Neural cell (in vitro differentiated cells): ENCODE measurements at regions not wholly inside any gene's neighbourhood (a gene's known extent, or its start where the extent isn't known, plus 50 kb on each side); places are given as distances from the start of the nearest gene placed in this dataset.

Experiments
- H2AFZ ChIP-seq: fragments of 200-600, 300-800 bp; sonication (generic), shearing (Covaris generic); 2 replicates; pipeline ENCODE4 v1.6.0; 2014; ENCODE audit warnings: low read depth, mild to moderate bottlenecking, antibody characterized with exemption, low read length, moderate library complexity
- H3F3A ChIP-seq: fragments of 200-600 bp; shearing (Covaris generic); 2 replicates; pipeline ENCODE4 v1.6.1; 2016; ENCODE audit warnings: mild to moderate bottlenecking, moderate library complexity, mixed read lengths, antibody characterized with exemption, low read length; ENCODE audit not compliant: insufficient read depth, poor library complexity, severe bottlenecking
- H3K27ac ChIP-seq: fragments of 200-600, 300-800 bp; sonication (generic), shearing (Covaris generic); 2 replicates; pipeline ENCODE4 v1.5.1; 2014; ENCODE audit warnings: mild to moderate bottlenecking, low read length, moderate library complexity
- H3K27me3 ChIP-seq: fragments of 300-800, 200-600 bp; sonication (generic), shearing (Covaris generic); 2 replicates; pipeline ENCODE4 v1.6.0; 2014; ENCODE audit warnings: mild to moderate bottlenecking, low read depth, low read length, moderate library complexity; ENCODE audit not compliant: insufficient read depth
- H3K36me3 ChIP-seq: fragments of 300-800, 200-600 bp; sonication (generic), shearing (Covaris generic); 2 replicates; pipeline ENCODE4 v1.5.1; 2014; ENCODE audit warnings: mild to moderate bottlenecking, antibody characterized with exemption, low read length, moderate library complexity; ENCODE audit not compliant: insufficient read depth
- H3K4me2 ChIP-seq: fragments of 300-800, 200-600 bp; sonication (generic), shearing (Covaris generic); 2 replicates; pipeline ENCODE4 v1.6.0; 2014; ENCODE audit warnings: mild to moderate bottlenecking, low read length
- H3K4me3 ChIP-seq: fragments of 300-800, 200-600 bp; sonication (generic), shearing (Covaris generic); 2 replicates; pipeline ENCODE4 v1.5.1; 2014; ENCODE audit warnings: mild to moderate bottlenecking, low read length, moderate library complexity
- H3K79me2 ChIP-seq: fragments of 200-600 bp; shearing (Covaris generic); replicated peaks from 2 replicates; pipeline ENCODE4 v1.6.0; 2014; ENCODE audit warnings: mild to moderate bottlenecking, low read length, moderate library complexity; ENCODE audit not compliant: insufficient read depth
- H3K9ac ChIP-seq: fragments of 300-800, 200-600 bp; sonication (generic), shearing (Covaris generic); 2 replicates; pipeline ENCODE4 v1.6.1; 2016; ENCODE audit warnings: mild to moderate bottlenecking, low read length, mixed read lengths
- H3K9me2 ChIP-seq: fragments of 200-600 bp; shearing (Covaris generic); 2 replicates; pipeline ENCODE4 v1.6.1; 2016; ENCODE audit warnings: mild to moderate bottlenecking, low read length, mixed read lengths; ENCODE audit not compliant: insufficient read depth
- H3K9me3 ChIP-seq: fragments of 200-600, 300-800 bp; sonication (generic), shearing (Covaris generic); 2 replicates; pipeline ENCODE4 v1.6.1; 2016; ENCODE audit warnings: mild to moderate bottlenecking, mixed run types, low read length, moderate library complexity, mixed read lengths
- H4K20me1 ChIP-seq: fragments of 200-600 bp; shearing (Covaris generic); 2 replicates; pipeline ENCODE4 v1.6.1; 2016; ENCODE audit warnings: mild to moderate bottlenecking, mixed run types; ENCODE audit not compliant: insufficient read depth
- EP300 ChIP-seq: fragments of 450-650 bp; conservative IDR thresholded peaks from 2 replicates; pipeline ENCODE4 v1.6.1; 2014; ENCODE audit warnings: antibody characterized with exemption, mild to moderate bottlenecking, moderate library complexity; ENCODE audit not compliant: poor library complexity, severe bottlenecking
- EZH2 ChIP-seq: fragments of 200-600, 300-800 bp; shearing (Covaris generic), sonication (generic); IDR thresholded peaks from 2 replicates; pipeline ENCODE4 v1.6.1; 2014; ENCODE audit warnings: antibody characterized with exemption, low read length, borderline replicate concordance, mild to moderate bottlenecking; ENCODE audit not compliant: insufficient read depth, poor library complexity, severe bottlenecking
- MXI1 ChIP-seq: fragments of 450-650 bp; conservative IDR thresholded peaks from 2 replicates; pipeline ENCODE4 v1.6.1; 2014; ENCODE audit warnings: antibody characterized with exemption, mild to moderate bottlenecking; ENCODE audit not compliant: poor library complexity, severe bottlenecking
- POLR2AphosphoS5 ChIP-seq: IDR thresholded peaks from 2 replicates; pipeline ENCODE4 v1.6.1; 2012
- RAD21 ChIP-seq: fragments of 450-650 bp; conservative IDR thresholded peaks from 2 replicates; pipeline ENCODE4 v1.6.1; 2014; ENCODE audit warnings: antibody characterized with exemption, mild to moderate bottlenecking, moderate library complexity
- SMC3 ChIP-seq: fragments of 450-650 bp; conservative IDR thresholded peaks from 2 replicates; pipeline ENCODE4 v1.6.1; 2014; ENCODE audit warnings: antibody characterized with exemption, mild to moderate bottlenecking, moderate library complexity; ENCODE audit not compliant: poor library complexity
- TAF1 ChIP-seq: IDR thresholded peaks from 2 replicates; pipeline ENCODE4 v1.6.1; 2012; ENCODE audit warnings: low read depth
- TF ChIP-seq, protein P1 (sequence below): fragments of 450-650 bp; IDR thresholded peaks from 2 replicates; pipeline ENCODE4 v1.5.1; 2014; ENCODE audit warnings: antibody characterized with exemption, mild to moderate bottlenecking, moderate library complexity; ENCODE audit not compliant: poor library complexity, severe bottlenecking
- TF ChIP-seq, protein P2 (sequence below): IDR thresholded peaks from 2 replicates; pipeline ENCODE4 v1.6.1; 2012; ENCODE audit warnings: borderline replicate concordance

- H3K9me2 ChIP-seq, result no peaks in the 10 kb centered on the region
- H2AFZ ChIP-seq, result no peak overlapping the region
- H4K20me1 ChIP-seq, result no peaks in the 10 kb centered on the region
- no peak overlapping the region for H3K9ac ChIP-seq
- H3K4me2 ChIP-seq, result no peak overlapping the region
- H3F3A ChIP-seq, result no peaks in the 10 kb centered on the region
- H3K36me3 ChIP-seq, result no peaks in the 10 kb centered on the region
- no peaks in the 10 kb centered on the region for H3K9me3 ChIP-seq
- no peak overlapping the region for H3K4me3 ChIP-seq
- no peaks in the 10 kb centered on the region for H3K79me2 ChIP-seq
- TF ChIP-seq, protein P1, sequence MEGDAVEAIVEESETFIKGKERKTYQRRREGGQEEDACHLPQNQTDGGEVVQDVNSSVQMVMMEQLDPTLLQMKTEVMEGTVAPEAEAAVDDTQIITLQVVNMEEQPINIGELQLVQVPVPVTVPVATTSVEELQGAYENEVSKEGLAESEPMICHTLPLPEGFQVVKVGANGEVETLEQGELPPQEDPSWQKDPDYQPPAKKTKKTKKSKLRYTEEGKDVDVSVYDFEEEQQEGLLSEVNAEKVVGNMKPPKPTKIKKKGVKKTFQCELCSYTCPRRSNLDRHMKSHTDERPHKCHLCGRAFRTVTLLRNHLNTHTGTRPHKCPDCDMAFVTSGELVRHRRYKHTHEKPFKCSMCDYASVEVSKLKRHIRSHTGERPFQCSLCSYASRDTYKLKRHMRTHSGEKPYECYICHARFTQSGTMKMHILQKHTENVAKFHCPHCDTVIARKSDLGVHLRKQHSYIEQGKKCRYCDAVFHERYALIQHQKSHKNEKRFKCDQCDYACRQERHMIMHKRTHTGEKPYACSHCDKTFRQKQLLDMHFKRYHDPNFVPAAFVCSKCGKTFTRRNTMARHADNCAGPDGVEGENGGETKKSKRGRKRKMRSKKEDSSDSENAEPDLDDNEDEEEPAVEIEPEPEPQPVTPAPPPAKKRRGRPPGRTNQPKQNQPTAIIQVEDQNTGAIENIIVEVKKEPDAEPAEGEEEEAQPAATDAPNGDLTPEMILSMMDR, result no peak
- no peak for TF ChIP-seq TAF1
- TF ChIP-seq, protein P2, sequence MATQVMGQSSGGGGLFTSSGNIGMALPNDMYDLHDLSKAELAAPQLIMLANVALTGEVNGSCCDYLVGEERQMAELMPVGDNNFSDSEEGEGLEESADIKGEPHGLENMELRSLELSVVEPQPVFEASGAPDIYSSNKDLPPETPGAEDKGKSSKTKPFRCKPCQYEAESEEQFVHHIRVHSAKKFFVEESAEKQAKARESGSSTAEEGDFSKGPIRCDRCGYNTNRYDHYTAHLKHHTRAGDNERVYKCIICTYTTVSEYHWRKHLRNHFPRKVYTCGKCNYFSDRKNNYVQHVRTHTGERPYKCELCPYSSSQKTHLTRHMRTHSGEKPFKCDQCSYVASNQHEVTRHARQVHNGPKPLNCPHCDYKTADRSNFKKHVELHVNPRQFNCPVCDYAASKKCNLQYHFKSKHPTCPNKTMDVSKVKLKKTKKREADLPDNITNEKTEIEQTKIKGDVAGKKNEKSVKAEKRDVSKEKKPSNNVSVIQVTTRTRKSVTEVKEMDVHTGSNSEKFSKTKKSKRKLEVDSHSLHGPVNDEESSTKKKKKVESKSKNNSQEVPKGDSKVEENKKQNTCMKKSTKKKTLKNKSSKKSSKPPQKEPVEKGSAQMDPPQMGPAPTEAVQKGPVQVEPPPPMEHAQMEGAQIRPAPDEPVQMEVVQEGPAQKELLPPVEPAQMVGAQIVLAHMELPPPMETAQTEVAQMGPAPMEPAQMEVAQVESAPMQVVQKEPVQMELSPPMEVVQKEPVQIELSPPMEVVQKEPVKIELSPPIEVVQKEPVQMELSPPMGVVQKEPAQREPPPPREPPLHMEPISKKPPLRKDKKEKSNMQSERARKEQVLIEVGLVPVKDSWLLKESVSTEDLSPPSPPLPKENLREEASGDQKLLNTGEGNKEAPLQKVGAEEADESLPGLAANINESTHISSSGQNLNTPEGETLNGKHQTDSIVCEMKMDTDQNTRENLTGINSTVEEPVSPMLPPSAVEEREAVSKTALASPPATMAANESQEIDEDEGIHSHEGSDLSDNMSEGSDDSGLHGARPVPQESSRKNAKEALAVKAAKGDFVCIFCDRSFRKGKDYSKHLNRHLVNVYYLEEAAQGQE, result no peak
- no peak overlapping the region for H3K27ac ChIP-seq
- no peaks in the 10 kb centered on the region for H3K27me3 ChIP-seq
Measured at GRCh38 chr9:108182270-108182669, 673.5 kb downstream of the ACTL7B start.

GRCh38 chr9:108181441-108181840 lies 674.3 kb downstream of the ACTL7B start:
- no peaks in the 10 kb centered on the region for H3K36me3 ChIP-seq
- no peak overlapping the region for H3K4me2 ChIP-seq
- H3K27ac ChIP-seq, result no peak overlapping the region
- no peaks in the 10 kb centered on the region for H3F3A ChIP-seq
- H3K9me3 ChIP-seq, result no peaks in the 10 kb centered on the region
- no peaks in the 10 kb centered on the region for H3K79me2 ChIP-seq
- H2AFZ ChIP-seq, result no peak overlapping the region
- H3K9me2 ChIP-seq, result no peaks in the 10 kb centered on the region
- no peak overlapping the region for H3K4me3 ChIP-seq
- TF ChIP-seq MXI1 (no peak), RAD21 (no peak), POLR2AphosphoS5 (no peak), EP300 (no peak), TAF1 (no peak), SMC3 (no peak), EZH2 (no peak)
- TF ChIP-seq, protein P1, result no peak
- TF ChIP-seq, protein P2, result no peak
- H3K9ac ChIP-seq, result no peak overlapping the region
- no peaks in the 10 kb centered on the region for H3K27me3 ChIP-seq
- H4K20me1 ChIP-seq, result no peaks in the 10 kb centered on the region
